ENCODE measurements at regions not wholly inside any gene's neighbourhood (a gene's known extent, or its start where the extent isn't known, plus 50 kb on each side); places are given as distances from the start of the nearest gene placed in this dataset.

GRCh38 chr11:131036514-131036913 is 120.2 kb upstream of the SNX19 start:
- 87 to 88% methylated on average over 5 of the region's 5 CpGs for WGBS, 2 donors
- no peak for DNase-seq
- intact Hi-C loops (cut with DNase I), result no loop called here
- Histone ChIP-seq H3K4me1 (no peaks in the 10 kb centered on the region), H3K36me3 (no peaks in the 10 kb centered on the region), H3K27me3 (no peaks in the 10 kb centered on the region), H3K9me3 (no peaks in the 10 kb centered on the region), H3K4me3 (replicated peaks in 1 of 3) (no peak overlapping the region), H3K27ac (no peak overlapping the region)
- TF ChIP-seq POLR2A (IDR thresholded peaks at IDR 0.05) (no peak), CTCF (IDR thresholded peaks at IDR 0.05) (no peak)

- Histone ChIP-seq H3K36me3 (no peaks in the 10 kb centered on the region), H3K4me1 (no peaks in the 10 kb centered on the region), H3K4me3 (replicated peaks in 1 of 3) (no peak overlapping the region), H3K27me3 (no peaks in the 10 kb centered on the region), H3K9me3 (no peaks in the 10 kb centered on the region), H3K27ac (no peak overlapping the region)
- DNase-seq, result no peak
- TF ChIP-seq CTCF (IDR thresholded peaks at IDR 0.05) (no peak), POLR2A (IDR thresholded peaks at IDR 0.05) (no peak)
- intact Hi-C loops (cut with DNase I), result no loop called here
- 59 to 60% methylated on average over 7 of the region's 7 CpGs for WGBS, 2 donors
Measured at GRCh38 chr11:131037873-131038272, 121.6 kb upstream of the SNX19 start.

- Histone ChIP-seq H3K9me3 (no peaks in the 10 kb centered on the region), H3K4me3 (replicated peaks in 1 of 3) (no peak overlapping the region), H3K4me1 (no peaks in the 10 kb centered on the region), H3K27ac (no peak overlapping the region), H3K36me3 (no peaks in the 10 kb centered on the region), H3K27me3 (no peaks in the 10 kb centered on the region)
- DNase-seq, result no peak
- intact Hi-C loops (cut with DNase I), result no loop called here
- WGBS, 2 donors, result 35 to 62% methylated on average over 5 of the region's 5 CpGs
- TF ChIP-seq CTCF (IDR thresholded peaks at IDR 0.05) (peak in 1 of 6 experiments; percentile 4), POLR2A (IDR thresholded peaks at IDR 0.05) (no peak)
Measured at GRCh38 chr11:131038597-131038996, 122.3 kb upstream of the SNX19 start.

GRCh38 chr11:131041331-131042040 is 125.2 kb upstream of the SNX19 start:
- intact Hi-C loops (cut with DNase I), result no loop called here
- Histone ChIP-seq H3K4me1 (no peaks in the 10 kb centered on the region), H3K36me3 (no peaks in the 10 kb centered on the region), H3K9me3 (no peaks in the 10 kb centered on the region), H3K27me3 (no peaks in the 10 kb centered on the region), H3K4me3 (replicated peaks in 1 of 3) (no peak overlapping the region), H3K27ac (no peak overlapping the region)
- whole genome bisulfite sequencing, 2 donors, result 75 to 84% methylated on average over 5 of the region's 5 CpGs
- DNase-seq, result no peak
- TF ChIP-seq POLR2A (IDR thresholded peaks at IDR 0.05), result no peak
- no peak for TF ChIP-seq CTCF (IDR thresholded peaks at IDR 0.05)

GRCh38 chr11:131042041-131042390 is 125.7 kb upstream of the SNX19 start:
- H3K9me3 ChIP-seq, result no peaks in the 10 kb centered on the region
- intact Hi-C loops (cut with DNase I), result no loop called here
- WGBS, 2 donors, result 42 to 51% methylated on average over 1 of the region's 1 CpG
- H3K27me3 ChIP-seq, result no peaks in the 10 kb centered on the region
- DNase-seq, result no peak
- no peak overlapping the region for H3K4me3 ChIP-seq (replicated peaks in 1 of 3)
- no peaks in the 10 kb centered on the region for H3K36me3 ChIP-seq
- H3K27ac ChIP-seq, result no peak overlapping the region
- no peak for TF ChIP-seq POLR2A (IDR thresholded peaks at IDR 0.05)
- TF ChIP-seq CTCF (IDR thresholded peaks at IDR 0.05), result no peak
- H3K4me1 ChIP-seq, result no peaks in the 10 kb centered on the region

All from thyroid gland (tissue), 4 donors.